T-cell (primary cell): ENCODE measurements at regions not wholly inside any gene's neighbourhood (a gene's known extent, or its start where the extent isn't known, plus 50 kb on each side); places are given as distances from the start of the nearest gene placed in this dataset.

ENCODE experiments used
- ATAC-seq, 4 experiments: fragments of 200-7000 bp in 3 of 4; fragments of 150-1000 bp in 1 of 4; cut with Tn5 transposase; replicated peaks in 1 of 4; 1 replicate in 3 of 4; 2 replicates in 1 of 4; pipeline ENCODE4 v1.10.0; 2021; ENCODE audit warnings: moderate library complexity in 3 of 4, mild to moderate bottlenecking in 2 of 4, moderate number of reproducible peaks in 1 of 4
- CTCF ChIA-PET, 2 donors: fragments of 300-600 bp; sonication (Branson Sonifier 250); formaldehyde crosslinking; loops; one replicate each; lab custom pipeline; 2022; ENCODE audit warnings: antibody characterized with exemption in 2 of 2; lab: Charles Lee
- POLR2A ChIA-PET, 2 donors: fragments of 300-600 bp; sonication (Branson Sonifier 250); formaldehyde crosslinking; loops; one replicate each; lab custom pipeline; 2022; ENCODE audit warnings: antibody characterized with exemption in 2 of 2; lab: Charles Lee
- DNase-seq, 35 experiments: peaks; one replicate each; pipeline versions ENCODE4 v3.0.0 to v3.0.0-alpha.2; 2013 to 2023
- H3K27ac ChIP-seq: one replicate; pipeline ENCODE4 v1.5.1; 2013; ENCODE audit warnings: low read length
- H3K27me3 ChIP-seq, 2 experiments: replicated peaks in 1 of 2; 1 replicate in 1 of 2; 2 replicates in 1 of 2; pipeline versions ENCODE4 v1.6.1 to v1.7.0; 2013; ENCODE audit warnings: low read length in 1 of 2, mixed read lengths in 1 of 2; ENCODE audit not compliant: control insufficient read depth in 2 of 2, insufficient read depth in 2 of 2; ENCODE audit errors: extremely low read depth in 1 of 2
- H3K36me3 ChIP-seq, 2 donors: 1 replicate in 1 of 2; 2 replicates in 1 of 2; pipeline versions ENCODE4 v1.6.1 to v1.7.0; 2013; ENCODE audit warnings: low read length in 1 of 2; ENCODE audit not compliant: control insufficient read depth in 2 of 2, insufficient read depth in 1 of 2; ENCODE audit errors: extremely low read depth in 1 of 2
- H3K4me1 ChIP-seq, 2 experiments: 1 replicate in 1 of 2; 2 replicates in 1 of 2; pipeline versions ENCODE4 v1.6.1 to v1.7.0; 2013; ENCODE audit warnings: low read length in 2 of 2, mixed read lengths in 1 of 2; ENCODE audit not compliant: insufficient read depth in 2 of 2, control insufficient read depth in 1 of 2; ENCODE audit errors: extremely low read depth in 1 of 2
- H3K4me3 ChIP-seq, 2 donors: 1 replicate in 1 of 2; 2 replicates in 1 of 2; pipeline versions ENCODE4 v1.5.1 to v1.7.0; 2013; ENCODE audit warnings: mild to moderate bottlenecking in 2 of 2, low read length in 1 of 2, moderate library complexity in 1 of 2; ENCODE audit not compliant: control insufficient read depth in 1 of 2; ENCODE audit errors: extremely low read depth in 1 of 2
- H3K9me3 ChIP-seq: 2 replicates; pipeline ENCODE4 v1.7.0; 2013
- H3K27ac Mint-ChIP-seq, 2 donors: one replicate each; pipeline ENCODE4 v1.8.0; 2020 to 2021; ENCODE audit warnings: mild to moderate bottlenecking in 2 of 2, mixed read lengths in 2 of 2
- H3K27me3 Mint-ChIP-seq, 2 donors: one replicate each; pipeline ENCODE4 v1.8.0; 2021 to 2022; ENCODE audit warnings: mixed read lengths in 2 of 2
- H3K36me3 Mint-ChIP-seq: one replicate; pipeline ENCODE4 v1.8.0; 2021; ENCODE audit warnings: mixed read lengths
- H3K4me1 Mint-ChIP-seq, 3 donors: one replicate each; pipeline ENCODE4 v1.8.0; 2020 to 2022; ENCODE audit warnings: mixed read lengths in 3 of 3, mild to moderate bottlenecking in 1 of 3
- H3K4me3 Mint-ChIP-seq, 3 donors: one replicate each; pipeline ENCODE4 v1.8.0; 2020 to 2022; ENCODE audit warnings: mild to moderate bottlenecking in 3 of 3, mixed read lengths in 3 of 3, moderate library complexity in 3 of 3
- H3K9me3 Mint-ChIP-seq, 3 donors: one replicate each; pipeline ENCODE4 v1.8.0; 2020 to 2022; ENCODE audit warnings: mixed read lengths in 3 of 3
- WGBS: methylation state at CpG from one replicate; pipeline ENCODE4 v1.1.5; 2013; ENCODE audit warnings: missing lambda C conversion rate; ENCODE audit not compliant: insufficient coverage; 5-methylcytosine and 5-hydroxymethylcytosine counted together

- peaks cover 0 to 3% of the 10 kb centered on the region in 2 donors for H3K27me3 Mint-ChIP-seq
- H3K4me3 Mint-ChIP-seq = no peak overlapping the region
- no peaks in the 10 kb centered on the region for H3K9me3 Mint-ChIP-seq
- ChIA-PET CTCF (no interaction called here), POLR2A (no interaction called here)
- ATAC-seq = no peak
- Histone ChIP-seq H3K4me3 (no peak overlapping the region), H3K9me3 (no peaks in the 10 kb centered on the region), H3K4me1 (no peaks in the 10 kb centered on the region), H3K36me3 (no peaks in the 10 kb centered on the region), H3K27me3 (peaks cover 0 to 6% of the 10 kb centered on the region in 2 experiments), H3K27ac (no peak overlapping the region)
- H3K4me1 Mint-ChIP-seq = no peaks in the 10 kb centered on the region
- no peak overlapping the region for H3K27ac Mint-ChIP-seq
- DNase-seq = no peak
- H3K36me3 Mint-ChIP-seq = no peaks in the 10 kb centered on the region
- 83% methylated on average over 1 of the region's 2 CpGs for WGBS
Observed at GRCh38 chr1:182126272-182126800, 64.8 kb upstream of the ZNF648 start.

- H3K9me3 ChIP-seq = no peaks in the 10 kb centered on the region
- Mint-ChIP-seq H3K4me3 (no peak overlapping the region), H3K9me3 (no peaks in the 10 kb centered on the region), H3K4me1 (no peaks in the 10 kb centered on the region), H3K27ac (no peak overlapping the region), H3K27me3 (no peaks in the 10 kb centered on the region), H3K36me3 (no peaks in the 10 kb centered on the region)
- ChIA-PET CTCF (interaction anchor here in 1 of 2 donors (0.7 kb wide), 1 partner anchor 10 kb away, joined by 3 read pairs; no protein-coding TSS in a partner anchor), POLR2A (no interaction called here)
- no peak overlapping the region for H3K4me3 ChIP-seq
- H3K27me3 ChIP-seq = peaks cover 0 to 6% of the 10 kb centered on the region in 2 experiments
- H3K36me3 ChIP-seq = no peaks in the 10 kb centered on the region
- DNase-seq = no peak
- ATAC-seq = no peak
- H3K4me1 ChIP-seq = no peaks in the 10 kb centered on the region
- H3K27ac ChIP-seq = no peak overlapping the region
Observed at GRCh38 chr1:182122913-182123260, 61.4 kb upstream of the ZNF648 start.

GRCh38 chr1:182122256-182122912 lies 60.9 kb upstream of the ZNF648 start:
- H3K4me1 ChIP-seq = no peaks in the 10 kb centered on the region
- no peaks in the 10 kb centered on the region for H3K27me3 Mint-ChIP-seq
- H3K27me3 ChIP-seq = peaks cover 0 to 6% of the 10 kb centered on the region in 2 experiments
- DNase-seq (no peak), ATAC-seq (no peak)
- no peaks in the 10 kb centered on the region for H3K36me3 Mint-ChIP-seq
- POLR2A ChIA-PET = no interaction called here
- H3K9me3 ChIP-seq = no peaks in the 10 kb centered on the region
- no peak overlapping the region for H3K27ac Mint-ChIP-seq
- no peak overlapping the region for H3K4me3 Mint-ChIP-seq
- no peak overlapping the region for H3K27ac ChIP-seq
- H3K4me3 ChIP-seq = no peak overlapping the region
- no peaks in the 10 kb centered on the region for H3K9me3 Mint-ChIP-seq
- no peaks in the 10 kb centered on the region for H3K36me3 ChIP-seq
- CTCF ChIA-PET = interaction anchor here (0.5 to 0.7 kb wide), 2 partner anchors 9 to 20 kb away, joined by 3 read pairs; no protein-coding TSS in a partner anchor
- H3K4me1 Mint-ChIP-seq = no peaks in the 10 kb centered on the region
- 100% methylated on average over 1 of the region's 1 CpG for WGBS

GRCh38 chr1:182121787-182122186 lies 60.3 kb upstream of the ZNF648 start:
- H3K4me3 ChIP-seq = no peak overlapping the region
- peaks cover 0 to 6% of the 10 kb centered on the region in 2 experiments for H3K27me3 ChIP-seq
- DNase-seq (no peak), ATAC-seq (no peak)
- CTCF ChIA-PET = no interaction called here
- no peak overlapping the region for H3K27ac ChIP-seq
- POLR2A ChIA-PET = no interaction called here
- no peaks in the 10 kb centered on the region for H3K4me1 Mint-ChIP-seq
- no peak overlapping the region for H3K4me3 Mint-ChIP-seq
- no peaks in the 10 kb centered on the region for H3K27me3 Mint-ChIP-seq
- no peaks in the 10 kb centered on the region for H3K9me3 Mint-ChIP-seq
- no peaks in the 10 kb centered on the region for H3K9me3 ChIP-seq
- no peaks in the 10 kb centered on the region for H3K36me3 ChIP-seq
- no peaks in the 10 kb centered on the region for H3K4me1 ChIP-seq
- no CpG with 5 or more reads among the region's 2 CpGs for WGBS
- no peaks in the 10 kb centered on the region for H3K36me3 Mint-ChIP-seq
- H3K27ac Mint-ChIP-seq = no peak overlapping the region

- no peaks in the 10 kb centered on the region for H3K9me3 ChIP-seq
- H3K27me3 Mint-ChIP-seq = peaks cover 3 to 5% of the 10 kb centered on the region in 2 donors
- H3K27me3 ChIP-seq = peaks cover 0 to 6% of the 10 kb centered on the region in 2 experiments
- H3K27ac ChIP-seq = no peak overlapping the region
- H3K4me1 Mint-ChIP-seq = no peaks in the 10 kb centered on the region
- no peaks in the 10 kb centered on the region for H3K36me3 ChIP-seq
- H3K27ac Mint-ChIP-seq = no peak overlapping the region
- no peak overlapping the region for H3K4me3 ChIP-seq
- ATAC-seq (peak in 3 of 4 experiments; percentile 38 to 71 (median 46)), DNase-seq (peak in 6 of 35 experiments; percentile 4 to 20 (median 7))
- 82% methylated on average over 8 of the region's 17 CpGs for WGBS
- H3K4me1 ChIP-seq = no peaks in the 10 kb centered on the region
- H3K9me3 Mint-ChIP-seq = no peaks in the 10 kb centered on the region
- no peak overlapping the region for H3K4me3 Mint-ChIP-seq
- ChIA-PET POLR2A (no interaction called here), CTCF (no interaction called here)
- no peaks in the 10 kb centered on the region for H3K36me3 Mint-ChIP-seq
Observed at GRCh38 chr1:182120411-182121258, 59.1 kb upstream of the ZNF648 start.

- Mint-ChIP-seq H3K4me3 (no peak overlapping the region), H3K9me3 (no peaks in the 10 kb centered on the region), H3K27ac (no peak overlapping the region), H3K36me3 (no peaks in the 10 kb centered on the region), H3K4me1 (peaks cover 0 to 6% (median 0%) of the 10 kb centered on the region in 3 donors), H3K27me3 (peaks cover 3 to 5% of the 10 kb centered on the region in 2 donors)
- no peaks in the 10 kb centered on the region for H3K9me3 ChIP-seq
- ChIA-PET POLR2A (no interaction called here), CTCF (interaction anchor here in 1 of 2 donors (0.5 kb wide), 1 partner anchor 13 kb away, joined by 4 read pairs; no protein-coding TSS in a partner anchor)
- H3K27me3 ChIP-seq = peaks cover 0 to 9% of the 10 kb centered on the region in 2 experiments
- no peak overlapping the region for H3K27ac ChIP-seq
- 75% methylated on average over 6 of the region's 7 CpGs for WGBS
- H3K4me1 ChIP-seq = no peaks in the 10 kb centered on the region
- DNase-seq (no peak), ATAC-seq (no peak)
- H3K4me3 ChIP-seq = no peak overlapping the region
- H3K36me3 ChIP-seq = no peaks in the 10 kb centered on the region
Observed at GRCh38 chr1:182119631-182120030, 58.1 kb upstream of the ZNF648 start.
